CD4-positive, alpha-beta memory T cell (primary cell): ENCODE measurements at regions not wholly inside any gene's neighbourhood (a gene's known extent, or its start where the extent isn't known, plus 50 kb on each side); places are given as distances from the start of the nearest gene placed in this dataset.

ENCODE experiments used
- CTCF ChIA-PET: fragments of 350-600 bp; sonication (Branson Sonifier 250); formaldehyde crosslinking; loops from one replicate; lab custom pipeline; 2021; ENCODE audit warnings: inconsistent platforms; ENCODE audit not compliant: partially characterized antibody; lab: Charles Lee
- POLR2A ChIA-PET: fragments of 350-600 bp; sonication (Branson Sonifier 250); formaldehyde crosslinking; loops from one replicate; lab custom pipeline; 2021; ENCODE audit not compliant: partially characterized antibody; lab: Charles Lee
- DNase-seq, 5 donors: peaks; one replicate each; pipeline versions ENCODE4 v3.0.0 to v3.0.0-alpha.2; 2020 to 2022; ENCODE audit warnings: mixed read lengths in 1 of 5
- H3K27ac ChIP-seq: one replicate; pipeline ENCODE4 v1.7.0; 2013; ENCODE audit warnings: low read depth, low read length
- H3K27me3 ChIP-seq: 2 replicates; pipeline ENCODE4 v1.7.0; 2013; ENCODE audit warnings: mild to moderate bottlenecking, low read length, moderate library complexity; ENCODE audit not compliant: insufficient read depth
- H3K36me3 ChIP-seq: 2 replicates; pipeline ENCODE4 v1.7.0; 2013; ENCODE audit warnings: mild to moderate bottlenecking, low read length, moderate library complexity; ENCODE audit not compliant: insufficient read depth
- H3K4me1 ChIP-seq: 2 replicates; pipeline ENCODE4 v1.7.0; 2013; ENCODE audit warnings: mild to moderate bottlenecking, low read length, moderate library complexity; ENCODE audit not compliant: insufficient read depth
- H3K4me3 ChIP-seq, 2 donors: one replicate each; pipeline ENCODE4 v1.7.0; 2013; ENCODE audit warnings: low read length in 2 of 2, mild to moderate bottlenecking in 1 of 2
- H3K9me3 ChIP-seq, 2 donors: one replicate each; pipeline ENCODE4 v1.7.0; 2013; ENCODE audit warnings: low read length in 2 of 2, control low read depth in 1 of 2; ENCODE audit not compliant: control insufficient read depth in 1 of 2
- H3K27ac Mint-ChIP-seq, 7 donors: one replicate each; pipeline ENCODE4 v1.8.0; 2020 to 2021; ENCODE audit warnings: mixed read lengths in 7 of 7, mild to moderate bottlenecking in 6 of 7, inconsistent platforms in 3 of 7, moderate library complexity in 3 of 7
- H3K27me3 Mint-ChIP-seq, 2 donors: one replicate each; pipeline ENCODE4 v1.8.0; 2020 to 2021; ENCODE audit warnings: mixed read lengths in 2 of 2
- H3K36me3 Mint-ChIP-seq, 2 donors: one replicate each; pipeline ENCODE4 v1.8.0; 2020 to 2021; ENCODE audit warnings: mixed read lengths in 2 of 2, inconsistent platforms in 1 of 2, mild to moderate bottlenecking in 1 of 2
- H3K4me1 Mint-ChIP-seq, 4 donors: one replicate each; pipeline ENCODE4 v1.8.0; 2020 to 2021; ENCODE audit warnings: mixed read lengths in 4 of 4, mild to moderate bottlenecking in 1 of 4
- H3K4me3 Mint-ChIP-seq, 8 donors: one replicate each; pipeline ENCODE4 v1.8.0; 2020 to 2021; ENCODE audit warnings: mixed read lengths in 8 of 8, mild to moderate bottlenecking in 7 of 8, moderate library complexity in 6 of 8, inconsistent platforms in 3 of 8
- H3K9me3 Mint-ChIP-seq, 8 donors: one replicate each; pipeline ENCODE4 v1.8.0; 2020 to 2021; ENCODE audit warnings: mixed read lengths in 8 of 8, mild to moderate bottlenecking in 5 of 8, inconsistent platforms in 3 of 8, moderate library complexity in 1 of 8
- intact Hi-C: fragments of 100-400 bp; cut with micrococcal nuclease; formaldehyde crosslinking; loops from one replicate; pipeline ENCODE4 v1.15.1; 2023

DNA sequence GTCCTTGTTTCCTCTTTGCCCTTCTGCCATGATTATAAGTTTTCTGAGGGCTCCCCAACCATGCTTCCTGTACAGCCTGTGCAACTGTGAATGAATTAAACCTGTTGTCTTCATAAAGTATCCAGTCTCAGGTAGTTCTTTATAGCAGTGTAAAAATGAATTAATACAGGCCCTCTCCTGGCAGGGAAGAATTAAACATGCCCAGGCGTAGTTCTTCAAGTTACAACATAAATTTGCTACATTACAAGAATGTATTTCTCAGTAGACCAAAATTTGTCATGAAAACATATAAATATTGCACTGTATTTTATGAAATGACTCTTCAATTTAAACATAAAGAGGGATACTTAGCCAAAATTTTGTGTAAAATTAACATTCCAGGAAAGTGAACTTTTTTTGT lies 1089.9 kb upstream of the PCDH10 start:
- no peak for DNase-seq
- POLR2A ChIA-PET, result no interaction called here
- H3K36me3 Mint-ChIP-seq, result no peaks in the 10 kb centered on the region
- H3K9me3 Mint-ChIP-seq, result peaks cover 0 to 31% (median 13%) of the 10 kb centered on the region in 8 donors
- Histone ChIP-seq H3K27me3 (no peaks in the 10 kb centered on the region), H3K4me1 (no peaks in the 10 kb centered on the region), H3K4me3 (no peak overlapping the region), H3K36me3 (no peaks in the 10 kb centered on the region), H3K9me3 (no peaks in the 10 kb centered on the region), H3K27ac (no peak overlapping the region)
- H3K27ac Mint-ChIP-seq, result no peak overlapping the region
- no peaks in the 10 kb centered on the region for H3K27me3 Mint-ChIP-seq
- no peak overlapping the region for H3K4me3 Mint-ChIP-seq
- intact Hi-C loops, result no loop called here
- CTCF ChIA-PET, result no interaction called here
- no peaks in the 10 kb centered on the region for H3K4me1 Mint-ChIP-seq

DNA sequence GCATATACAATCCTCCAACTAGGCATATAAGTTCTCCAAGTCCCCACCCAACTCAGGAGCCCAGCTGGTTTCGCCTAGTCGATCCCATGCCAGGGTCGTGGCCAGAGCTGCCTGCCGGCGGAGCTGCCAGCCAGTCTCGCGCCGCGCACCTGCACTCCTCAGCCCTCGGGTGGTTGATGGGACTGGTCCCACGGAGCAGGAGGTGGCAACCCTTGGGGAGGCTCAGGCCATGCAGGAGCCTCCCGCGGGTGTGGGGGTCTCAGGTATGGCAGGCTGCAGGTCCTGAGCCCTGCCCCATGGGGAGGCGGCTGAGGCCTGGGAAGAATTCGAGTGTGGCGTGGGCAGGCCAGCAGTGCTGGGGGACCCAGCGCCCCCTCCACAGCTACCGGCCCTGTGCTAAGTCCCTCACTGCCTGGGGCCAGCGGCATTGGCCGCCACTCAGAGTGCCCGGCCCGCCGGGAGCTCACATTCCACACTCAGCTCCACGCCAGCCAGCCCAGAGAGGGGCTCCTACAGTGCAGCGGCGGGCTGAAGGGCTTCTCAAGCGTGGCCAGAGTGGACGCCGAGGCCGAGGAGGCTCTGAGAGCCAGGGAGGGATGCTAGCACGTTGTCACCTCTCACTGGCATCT lies 1086.4 kb upstream of the PCDH10 start:
- Mint-ChIP-seq H3K36me3 (no peaks in the 10 kb centered on the region), H3K4me3 (no peak overlapping the region), H3K4me1 (no peaks in the 10 kb centered on the region), H3K9me3 (peaks cover 0 to 22% (median 12%) of the 10 kb centered on the region in 8 donors), H3K27me3 (no peaks in the 10 kb centered on the region), H3K27ac (no peak overlapping the region)
- Histone ChIP-seq H3K4me1 (no peaks in the 10 kb centered on the region), H3K27ac (no peak overlapping the region), H3K4me3 (no peak overlapping the region), H3K9me3 (no peaks in the 10 kb centered on the region), H3K27me3 (no peaks in the 10 kb centered on the region), H3K36me3 (no peaks in the 10 kb centered on the region)
- ChIA-PET POLR2A (no interaction called here), CTCF (no interaction called here)
- intact Hi-C loops, result no loop called here
- no peak for DNase-seq

DNA sequence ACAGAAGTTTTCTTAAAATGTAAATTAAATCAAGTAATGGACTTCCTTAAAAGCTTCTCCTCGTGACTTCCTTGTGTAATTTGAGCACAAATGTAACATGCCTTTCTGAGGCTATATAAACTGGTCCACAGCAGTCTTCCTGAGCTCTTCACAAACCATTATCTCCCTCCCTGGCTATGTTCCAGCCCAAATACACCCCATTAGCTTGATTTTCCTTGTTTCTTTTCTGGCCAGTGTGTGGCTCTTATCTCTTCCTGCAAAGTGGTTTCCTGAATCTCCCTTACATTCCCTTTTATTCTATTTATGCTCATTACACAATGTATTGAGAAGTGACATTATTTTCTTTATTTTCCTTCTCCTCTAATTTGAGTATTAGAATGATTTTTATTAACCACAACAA lies 1085.3 kb upstream of the PCDH10 start:
- H3K27me3 ChIP-seq, result no peaks in the 10 kb centered on the region
- Mint-ChIP-seq H3K4me1 (no peaks in the 10 kb centered on the region), H3K9me3 (peaks cover 0 to 19% (median 10%) of the 10 kb centered on the region in 8 donors), H3K4me3 (no peak overlapping the region), H3K36me3 (no peaks in the 10 kb centered on the region), H3K27ac (no peak overlapping the region), H3K27me3 (no peaks in the 10 kb centered on the region)
- H3K27ac ChIP-seq, result no peak overlapping the region
- no peaks in the 10 kb centered on the region for H3K9me3 ChIP-seq
- no peak overlapping the region for H3K4me3 ChIP-seq
- ChIA-PET POLR2A (no interaction called here), CTCF (no interaction called here)
- intact Hi-C loops, result no loop called here
- no peaks in the 10 kb centered on the region for H3K4me1 ChIP-seq
- DNase-seq, result no peak
- no peaks in the 10 kb centered on the region for H3K36me3 ChIP-seq

DNA sequence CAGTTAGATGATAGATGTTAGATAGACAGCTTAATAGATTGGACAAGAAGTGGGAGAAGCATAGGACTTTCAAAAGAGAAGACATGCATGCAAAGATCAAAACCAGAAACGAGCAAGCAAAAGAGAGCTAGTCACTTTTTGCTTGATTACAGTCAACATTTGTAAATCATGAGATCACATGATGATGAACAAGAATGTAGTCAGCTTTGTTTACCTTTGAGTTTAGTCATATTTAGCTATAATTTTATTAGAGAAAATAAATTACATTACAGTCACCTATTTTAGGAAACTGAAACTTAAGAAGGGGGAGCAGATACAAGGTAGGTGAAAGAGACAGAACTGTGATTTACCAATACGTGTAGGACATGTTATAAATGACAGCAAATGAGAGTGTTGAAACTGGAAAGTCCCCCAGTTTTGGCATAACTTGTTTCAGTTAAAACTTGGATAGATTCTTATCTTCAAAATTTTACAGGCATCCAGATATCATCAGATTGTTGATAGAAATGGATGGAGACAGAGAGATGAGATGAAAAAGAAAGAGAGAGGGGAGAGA lies 1083.1 kb upstream of the PCDH10 start:
- Histone ChIP-seq H3K27me3 (no peaks in the 10 kb centered on the region), H3K36me3 (no peaks in the 10 kb centered on the region), H3K27ac (no peak overlapping the region), H3K9me3 (no peaks in the 10 kb centered on the region), H3K4me3 (no peak overlapping the region), H3K4me1 (no peaks in the 10 kb centered on the region)
- no peaks in the 10 kb centered on the region for H3K4me1 Mint-ChIP-seq
- no peak for DNase-seq
- no peak overlapping the region for H3K27ac Mint-ChIP-seq
- ChIA-PET CTCF (no interaction called here), POLR2A (no interaction called here)
- intact Hi-C loops, result no loop called here
- H3K27me3 Mint-ChIP-seq, result no peaks in the 10 kb centered on the region
- H3K9me3 Mint-ChIP-seq, result peaks cover 0 to 16% (median 5%) of the 10 kb centered on the region in 8 donors
- H3K4me3 Mint-ChIP-seq, result no peak overlapping the region
- no peaks in the 10 kb centered on the region for H3K36me3 Mint-ChIP-seq

DNA sequence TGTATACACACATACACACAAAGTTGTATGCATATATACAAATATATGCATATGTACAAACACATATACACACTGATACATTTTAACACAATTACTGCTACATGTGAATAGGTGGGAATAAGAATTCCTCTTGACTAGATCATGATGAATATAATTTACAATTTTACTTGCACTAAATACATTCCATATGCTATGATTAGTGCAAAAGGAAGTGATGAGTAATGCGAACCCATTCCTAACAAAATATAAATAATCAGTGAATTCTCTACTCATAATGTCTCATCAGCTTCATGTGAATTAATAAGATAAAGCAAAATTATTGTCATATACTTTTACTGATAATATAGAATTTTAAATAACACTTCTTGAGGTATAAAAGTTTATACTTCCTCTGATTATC lies 1077.3 kb upstream of the PCDH10 start:
- intact Hi-C loops, result no loop called here
- Histone ChIP-seq H3K27me3 (no peaks in the 10 kb centered on the region), H3K4me3 (no peak overlapping the region), H3K4me1 (no peaks in the 10 kb centered on the region), H3K27ac (no peak overlapping the region), H3K36me3 (no peaks in the 10 kb centered on the region), H3K9me3 (no peaks in the 10 kb centered on the region)
- ChIA-PET CTCF (no interaction called here), POLR2A (no interaction called here)
- Mint-ChIP-seq H3K9me3 (peaks cover 0 to 5% (median 2%) of the 10 kb centered on the region in 8 donors), H3K27me3 (no peaks in the 10 kb centered on the region), H3K36me3 (no peaks in the 10 kb centered on the region), H3K27ac (no peak overlapping the region), H3K4me3 (no peak overlapping the region), H3K4me1 (no peaks in the 10 kb centered on the region)
- no peak for DNase-seq

DNA sequence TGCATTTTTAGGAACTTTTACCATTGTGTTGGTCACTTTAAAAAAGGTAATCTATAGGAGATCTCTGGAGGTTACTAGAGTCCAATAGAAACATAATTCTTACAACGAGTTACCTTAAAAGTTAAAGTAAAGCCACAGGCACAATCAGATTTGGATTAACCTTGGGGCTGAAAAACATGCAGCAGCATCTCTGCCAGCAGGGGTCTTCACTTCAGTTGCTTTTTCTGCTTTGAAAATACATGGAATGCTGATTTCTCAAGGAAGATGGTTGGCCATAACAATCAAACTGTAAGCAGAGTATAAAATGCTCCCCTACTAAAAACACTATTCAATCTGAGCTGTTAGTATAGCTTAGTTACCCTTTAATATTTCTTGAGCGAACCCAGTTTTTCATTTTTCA lies 1072.3 kb upstream of the PCDH10 start:
- ChIA-PET CTCF (no interaction called here), POLR2A (no interaction called here)
- Mint-ChIP-seq H3K4me3 (no peak overlapping the region), H3K9me3 (peaks cover 0 to 5% (median under 1%) of the 10 kb centered on the region in 8 donors), H3K36me3 (no peaks in the 10 kb centered on the region), H3K27me3 (no peaks in the 10 kb centered on the region), H3K27ac (no peak overlapping the region), H3K4me1 (no peaks in the 10 kb centered on the region)
- H3K36me3 ChIP-seq, result no peaks in the 10 kb centered on the region
- intact Hi-C loops, result no loop called here
- no peaks in the 10 kb centered on the region for H3K27me3 ChIP-seq
- no peak for DNase-seq
- no peak overlapping the region for H3K27ac ChIP-seq
- no peaks in the 10 kb centered on the region for H3K9me3 ChIP-seq
- no peaks in the 10 kb centered on the region for H3K4me1 ChIP-seq
- no peak overlapping the region for H3K4me3 ChIP-seq

DNA sequence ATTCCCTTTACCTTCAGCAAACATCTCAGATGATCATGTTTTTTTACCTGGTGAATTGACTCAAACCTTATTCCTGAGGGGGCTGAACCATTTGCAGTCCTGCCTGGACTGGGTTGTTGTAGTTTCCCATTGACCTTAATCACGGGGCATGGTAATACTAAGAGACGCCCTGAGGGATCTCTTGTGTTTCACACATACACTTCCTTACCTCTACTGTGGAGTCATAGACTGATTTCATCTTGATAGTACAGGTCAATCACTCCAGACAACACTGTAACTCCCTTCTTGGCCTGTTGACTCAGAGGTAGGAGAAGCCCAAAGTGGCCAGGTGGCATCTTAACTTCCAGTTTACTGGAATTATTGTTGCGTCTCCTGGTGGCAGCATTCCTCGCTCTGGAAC lies 1064.0 kb upstream of the PCDH10 start:
- Mint-ChIP-seq H3K36me3 (no peaks in the 10 kb centered on the region), H3K4me3 (no peak overlapping the region), H3K27ac (no peak overlapping the region), H3K27me3 (no peaks in the 10 kb centered on the region), H3K4me1 (no peaks in the 10 kb centered on the region), H3K9me3 (peaks cover 0 to 20% (median 5%) of the 10 kb centered on the region in 8 donors)
- Histone ChIP-seq H3K4me3 (no peak overlapping the region), H3K27ac (no peak overlapping the region), H3K27me3 (no peaks in the 10 kb centered on the region), H3K36me3 (no peaks in the 10 kb centered on the region), H3K4me1 (no peaks in the 10 kb centered on the region), H3K9me3 (no peaks in the 10 kb centered on the region)
- POLR2A ChIA-PET, result no interaction called here
- DNase-seq, result no peak
- CTCF ChIA-PET, result no interaction called here
- intact Hi-C loops, result no loop called here
